ENCODE measurements at regions not wholly inside any gene's neighbourhood (a gene's known extent, or its start where the extent isn't known, plus 50 kb on each side); places are given as distances from the start of the nearest gene placed in this dataset.

GRCh38 chr20:12717061-12717460 is 291.7 kb upstream of the SPTLC3 start:
- Mint-ChIP-seq H3K4me1 (peaks cover 0 to 5% of the 10 kb centered on the region in 2 experiments; a peak in 1 of 4 replicates), H3K36me3 (ENCODE audit: insufficient read depth in 1 of 3, low read depth in 3 of 3) (0 out of 7 replicates have a peak, but pooled peaks cover 0 to 4% (median 0%) of the 10 kb centered on the region in 3 experiments), H3K4me3 (no peak overlapping the region), H3K27ac (no peak overlapping the region), H3K27me3 (ENCODE audit: low read depth) (no peaks in the 10 kb centered on the region), H3K9me3 (peaks cover 0 to 2% of the 10 kb centered on the region in 2 experiments; a peak in 1 of 5 replicates)
- H4K20me1 ChIP-seq (ENCODE audit: control insufficient read depth, insufficient read depth, insufficient read length) = no peaks in the 10 kb centered on the region
- H3K79me2 ChIP-seq (ENCODE audit: insufficient read depth, low read length) = no peaks in the 10 kb centered on the region
- no peak overlapping the region for H3K4ac ChIP-seq (ENCODE audit: low read depth, low read length)
- no peaks in the 10 kb centered on the region for H3K23me2 ChIP-seq (ENCODE audit: insufficient read length, low read depth, low read length, poor library complexity, severe bottlenecking)
- H3K4me2 ChIP-seq (ENCODE audit: insufficient read depth, insufficient read length, low read length) = no peak overlapping the region
- H2BK5ac ChIP-seq (ENCODE audit: insufficient read length, low read length) = no peak overlapping the region
- H3K27ac ChIP-seq (ENCODE audit: insufficient read length, low read depth, low read length) = no peak overlapping the region
- no peak overlapping the region for H2BK12ac ChIP-seq (ENCODE audit: insufficient read length, low read depth, low read length)
- H3K56ac ChIP-seq (ENCODE audit: insufficient read length, low read depth, low read length) = no peak overlapping the region
- no peak overlapping the region for H4K5ac ChIP-seq (ENCODE audit: insufficient read length, low read depth, low read length)
- no peaks in the 10 kb centered on the region for H3K79me1 ChIP-seq (ENCODE audit: insufficient read depth, low read depth, low read length, poor library complexity, severe bottlenecking)
- H3K4me1 ChIP-seq (ENCODE audit: insufficient read depth, low read length) = peaks cover 5% of the 10 kb centered on the region; the same call in 1 of the 2 replicates
- WGBS (ENCODE audit: extremely low coverage, insufficient read length, low lambda C conversion rate) = no CpG with 5 or more reads among the region's 1 CpG
- no peak overlapping the region for H4K91ac ChIP-seq (ENCODE audit: insufficient read length, low read depth, low read length)
- no peak overlapping the region for H3K9ac ChIP-seq (ENCODE audit: extremely low read depth, insufficient read length, low read length)
- no peak overlapping the region for H2BK20ac ChIP-seq (ENCODE audit: low read depth, low read length, poor library complexity, severe bottlenecking)
- H2AFZ ChIP-seq (ENCODE audit: low read length) = no peak overlapping the region
- no peak overlapping the region for H3K23ac ChIP-seq (ENCODE audit: insufficient read length, low read depth, low read length)
- H3K18ac ChIP-seq (ENCODE audit: insufficient read length, low read depth, low read length) = no peak overlapping the region
- no peak for TF ChIP-seq CTCF (conservative IDR thresholded peaks at IDR 0.05)
- no peak overlapping the region for H3K14ac ChIP-seq (ENCODE audit: insufficient read depth, low read length)
- H2BK15ac ChIP-seq (ENCODE audit: low read depth, low read length) = no peak overlapping the region
- no peak overlapping the region for H4K8ac ChIP-seq (replicated peaks; ENCODE audit: insufficient read length, low read depth, low read length)
- no peak overlapping the region for H2AK5ac ChIP-seq (ENCODE audit: insufficient read length, low read length)
- H3K27me3 ChIP-seq (ENCODE audit: insufficient read depth, low read length) = no peaks in the 10 kb centered on the region
- no peak overlapping the region for H3T11ph ChIP-seq (ENCODE audit: low read length)
- no peak overlapping the region for H2BK120ac ChIP-seq (ENCODE audit: low read depth, low read length, poor library complexity, severe bottlenecking)
- H3K9me3 ChIP-seq (ENCODE audit: control insufficient read depth, low read depth, low read length) = no peaks in the 10 kb centered on the region
- no peak for DNase-seq
